B cell (primary cell): ENCODE measurements at regions not wholly inside any gene's neighbourhood (a gene's known extent, or its start where the extent isn't known, plus 50 kb on each side); places are given as distances from the start of the nearest gene placed in this dataset.
A peak's percentile ranks its signal among the peaks of the same experiment; 100 is the strongest.

Source experiments
- ATAC-seq: fragments of 200-7000 bp; cut with Tn5 transposase; one replicate; pipeline ENCODE4 v1.10.0; 2021; ENCODE audit warnings: low read depth, mild to moderate bottlenecking, moderate number of reproducible peaks, moderate library complexity
- CTCF ChIA-PET: fragments of 350-600 bp; sonication (Branson Sonifier 250); formaldehyde crosslinking; loops from one replicate; lab custom pipeline; 2021; ENCODE audit warnings: antibody characterized with exemption, inconsistent platforms; lab: Charles Lee
- POLR2A ChIA-PET: fragments of 350-600 bp; sonication (Branson Sonifier 250); formaldehyde crosslinking; loops from one replicate; lab custom pipeline; 2021; ENCODE audit warnings: antibody characterized with exemption; lab: Charles Lee
- DNase-seq: peaks from one replicate; pipeline ENCODE4 v3.0.0; 2013
- H2AFZ ChIP-seq: 2 replicates; pipeline ENCODE4 v1.6.1; 2012; ENCODE audit warnings: mild to moderate bottlenecking, low read depth, low read length; ENCODE audit not compliant: insufficient read depth, poor library complexity, severe bottlenecking
- H3K27ac ChIP-seq, 2 donors: 1 replicate in 1 of 2; 2 replicates in 1 of 2; pipeline ENCODE4 v1.5.1; 2012 to 2013; ENCODE audit warnings: low read length in 2 of 2, mild to moderate bottlenecking in 2 of 2, moderate library complexity in 1 of 2
- H3K27me3 ChIP-seq, 4 experiments: fragments of 200-600 bp in 1 of 4; sonication (generic) in 1 of 4; replicated peaks in 1 of 4; 1 replicate in 2 of 4; 2 replicates in 2 of 4; pipeline versions ENCODE4 v1.6.1 to v1.7.0; 2013 to 2016; ENCODE audit warnings: low read length in 3 of 4, mild to moderate bottlenecking in 2 of 4, mixed read lengths in 1 of 4, moderate library complexity in 1 of 4; ENCODE audit not compliant: insufficient read depth in 4 of 4, control insufficient read depth in 3 of 4; ENCODE audit errors: control extremely low read depth in 1 of 4
- H3K36me3 ChIP-seq, 2 experiments: replicated peaks in 1 of 2; 1 replicate in 1 of 2; 2 replicates in 1 of 2; pipeline versions ENCODE4 v1.6.1 to v1.7.1; 2013; ENCODE audit warnings: low read length in 1 of 2; ENCODE audit not compliant: insufficient read depth in 2 of 2, control insufficient read depth in 1 of 2; ENCODE audit errors: control extremely low read depth in 1 of 2, extremely low read depth in 1 of 2
- H3K4me1 ChIP-seq, 2 donors: fragments of 200-600 bp in 1 of 2; sonication (generic) in 1 of 2; 1 replicate in 1 of 2; 2 replicates in 1 of 2; pipeline versions ENCODE4 v1.5.1 to v1.6.1; 2013 to 2017; ENCODE audit warnings: low read length in 2 of 2; ENCODE audit not compliant: control insufficient read depth in 2 of 2, insufficient read depth in 2 of 2
- H3K4me2 ChIP-seq: replicated peaks from 2 replicates; pipeline ENCODE3; 2012; ENCODE audit warnings: mild to moderate bottlenecking, low read depth, low read length; ENCODE audit not compliant: poor library complexity, severe bottlenecking
- H3K4me3 ChIP-seq, 5 experiments: fragments of 200-600 bp in 1 of 5; sonication (generic) in 1 of 5; 1 replicate in 3 of 5; 2 replicates in 2 of 5; pipeline versions ENCODE4 v1.5.1 to v1.7.0; 2011 to 2016; ENCODE audit warnings: low read length in 4 of 5, mild to moderate bottlenecking in 4 of 5, low read depth in 2 of 5, control low read depth in 1 of 5, moderate library complexity in 1 of 5; ENCODE audit not compliant: insufficient read depth in 1 of 5; ENCODE audit errors: control extremely low read depth in 1 of 5, extremely low read depth in 1 of 5
- H3K79me2 ChIP-seq: fragments of 200-600 bp; sonication (generic); one replicate; pipeline ENCODE4 v1.6.0; 2016; ENCODE audit warnings: low read length; ENCODE audit not compliant: control insufficient read depth, insufficient read depth
- H3K9ac ChIP-seq: fragments of 200-600 bp; sonication (generic); 2 replicates; pipeline ENCODE4 v1.6.1; 2017; ENCODE audit warnings: mild to moderate bottlenecking, low read length, moderate library complexity
- H3K9me3 ChIP-seq, 3 donors: one replicate each; pipeline versions ENCODE4 v1.6.1 to v1.7.1; 2013; ENCODE audit warnings: low read length in 2 of 3; ENCODE audit not compliant: control insufficient read depth in 2 of 3, insufficient read depth in 1 of 3; ENCODE audit errors: control extremely low read depth in 1 of 3
- H4K20me1 ChIP-seq: 2 replicates; pipeline ENCODE4 v1.6.0; 2012; ENCODE audit warnings: mild to moderate bottlenecking, low read length; ENCODE audit not compliant: insufficient read depth, control insufficient read depth, poor library complexity, severe bottlenecking
- H3K27ac Mint-ChIP-seq: one replicate; pipeline ENCODE4 v1.8.0; 2021; ENCODE audit warnings: mixed read lengths
- H3K27me3 Mint-ChIP-seq: one replicate; pipeline ENCODE4 v1.8.0; 2021; ENCODE audit warnings: mixed read lengths
- H3K4me1 Mint-ChIP-seq: one replicate; pipeline ENCODE4 v1.8.0; 2021; ENCODE audit warnings: mixed read lengths
- H3K4me3 Mint-ChIP-seq: one replicate; pipeline ENCODE4 v1.8.0; 2021; ENCODE audit warnings: mixed read lengths
- H3K9me3 Mint-ChIP-seq: one replicate; pipeline ENCODE4 v1.8.0; 2022; ENCODE audit warnings: mixed read lengths; ENCODE audit not compliant: insufficient read depth
- CTCF ChIP-seq: fragments of 200-600 bp; IDR thresholded peaks from one replicate; pipeline ENCODE4 v1.8.0; 2022; ENCODE audit warnings: antibody characterized with exemption, mild to moderate bottlenecking
- EZH2 ChIP-seq: IDR thresholded peaks from 2 replicates; pipeline ENCODE4 v1.6.1; 2012; ENCODE audit warnings: borderline replicate concordance, low read depth, mild to moderate bottlenecking, moderate library complexity, low read length; ENCODE audit not compliant: insufficient read depth, poor library complexity, severe bottlenecking
- WGBS: methylation state at CpG from one replicate; pipeline ENCODE4 v1.1.5; 2013; ENCODE audit warnings: missing lambda C conversion rate; ENCODE audit not compliant: insufficient coverage; 5-methylcytosine and 5-hydroxymethylcytosine counted together
- intact Hi-C: fragments of 100-400 bp; cut with micrococcal nuclease; formaldehyde crosslinking; loops from one replicate; pipeline ENCODE4 v1.10.0; 2022

GRCh38 chr3:87973906-87974305 lies 84.9 kb downstream of the CGGBP1 start:
- H3K4me3 Mint-ChIP-seq: no peak overlapping the region
- H3K79me2 ChIP-seq: no peaks in the 10 kb centered on the region
- H3K4me3 ChIP-seq: no peak overlapping the region
- no peaks in the 10 kb centered on the region for H3K36me3 ChIP-seq
- H3K9ac ChIP-seq: no peak overlapping the region
- CTCF ChIA-PET: no interaction called here
- peaks cover 0 to 4% (median 1%) of the 10 kb centered on the region in 3 donors for H3K9me3 ChIP-seq
- H3K27me3 Mint-ChIP-seq: peaks cover 11% of the 10 kb centered on the region
- H3K27ac ChIP-seq: no peak overlapping the region
- no peak overlapping the region for H3K4me2 ChIP-seq
- WGBS: 100% methylated on average over 4 of the region's 5 CpGs
- ATAC-seq (no peak), DNase-seq (no peak)
- intact Hi-C loops: no loop called here
- H3K4me1 Mint-ChIP-seq: no peaks in the 10 kb centered on the region
- no peak overlapping the region for H3K27ac Mint-ChIP-seq
- H4K20me1 ChIP-seq: no peaks in the 10 kb centered on the region
- H3K27me3 ChIP-seq: no peaks in the 10 kb centered on the region
- no peak overlapping the region for H2AFZ ChIP-seq
- POLR2A ChIA-PET: no interaction called here
- no peaks in the 10 kb centered on the region for H3K9me3 Mint-ChIP-seq
- TF ChIP-seq CTCF (no peak), EZH2 (no peak)
- H3K4me1 ChIP-seq: no peaks in the 10 kb centered on the region

GRCh38 chr3:87969620-87970019 lies 89.2 kb downstream of the CGGBP1 start:
- peaks cover 7% of the 10 kb centered on the region for H3K27me3 Mint-ChIP-seq
- H3K9me3 ChIP-seq: peaks cover 0 to 7% (median 2%) of the 10 kb centered on the region in 3 donors
- ChIA-PET CTCF (no interaction called here), POLR2A (no interaction called here)
- no peaks in the 10 kb centered on the region for H4K20me1 ChIP-seq
- no peaks in the 10 kb centered on the region for H3K36me3 ChIP-seq
- no peak overlapping the region for H2AFZ ChIP-seq
- H3K4me3 Mint-ChIP-seq: no peak overlapping the region
- no peaks in the 10 kb centered on the region for H3K79me2 ChIP-seq
- ATAC-seq (no peak), DNase-seq (no peak)
- H3K4me1 ChIP-seq: no peaks in the 10 kb centered on the region
- no peaks in the 10 kb centered on the region for H3K27me3 ChIP-seq
- no peak overlapping the region for H3K9ac ChIP-seq
- no peaks in the 10 kb centered on the region for H3K4me1 Mint-ChIP-seq
- intact Hi-C loops: no loop called here
- no CpG with 5 or more reads among the region's 2 CpGs for WGBS
- H3K27ac ChIP-seq: no peak overlapping the region
- TF ChIP-seq CTCF (no peak), EZH2 (no peak)
- no peaks in the 10 kb centered on the region for H3K9me3 Mint-ChIP-seq
- peak overlapping the region; percentile 23 for H3K27ac Mint-ChIP-seq
- H3K4me2 ChIP-seq: no peak overlapping the region
- H3K4me3 ChIP-seq: no peak overlapping the region
